ENCODE measurements at regions not wholly inside any gene's neighbourhood (a gene's known extent, or its start where the extent isn't known, plus 50 kb on each side); places are given as distances from the start of the nearest gene placed in this dataset.

DNA sequence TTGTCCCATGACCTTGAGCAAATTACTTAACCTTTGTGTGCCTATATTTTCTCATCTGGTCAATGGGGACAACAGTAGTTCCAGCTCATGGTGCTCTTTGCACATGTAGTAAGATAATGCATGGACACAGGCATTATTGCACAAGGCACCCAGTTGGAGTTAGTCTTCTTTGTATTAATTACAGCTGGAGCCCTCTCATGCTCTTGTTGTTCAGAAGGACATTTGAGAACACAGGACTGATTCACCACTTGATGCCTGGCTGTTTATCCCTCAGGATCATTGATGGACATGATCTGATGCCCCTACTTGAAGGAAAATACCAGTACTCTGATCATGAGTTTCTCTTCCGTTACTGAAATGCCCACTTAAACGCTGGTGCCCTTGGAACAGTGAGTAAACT, 1068.6 kb downstream of the NLGN4Y start:
- intact Hi-C loops (cut with DNase I), result no loop called here
- DNase-seq, result no peak
- ATAC-seq, result no peak

DNA sequence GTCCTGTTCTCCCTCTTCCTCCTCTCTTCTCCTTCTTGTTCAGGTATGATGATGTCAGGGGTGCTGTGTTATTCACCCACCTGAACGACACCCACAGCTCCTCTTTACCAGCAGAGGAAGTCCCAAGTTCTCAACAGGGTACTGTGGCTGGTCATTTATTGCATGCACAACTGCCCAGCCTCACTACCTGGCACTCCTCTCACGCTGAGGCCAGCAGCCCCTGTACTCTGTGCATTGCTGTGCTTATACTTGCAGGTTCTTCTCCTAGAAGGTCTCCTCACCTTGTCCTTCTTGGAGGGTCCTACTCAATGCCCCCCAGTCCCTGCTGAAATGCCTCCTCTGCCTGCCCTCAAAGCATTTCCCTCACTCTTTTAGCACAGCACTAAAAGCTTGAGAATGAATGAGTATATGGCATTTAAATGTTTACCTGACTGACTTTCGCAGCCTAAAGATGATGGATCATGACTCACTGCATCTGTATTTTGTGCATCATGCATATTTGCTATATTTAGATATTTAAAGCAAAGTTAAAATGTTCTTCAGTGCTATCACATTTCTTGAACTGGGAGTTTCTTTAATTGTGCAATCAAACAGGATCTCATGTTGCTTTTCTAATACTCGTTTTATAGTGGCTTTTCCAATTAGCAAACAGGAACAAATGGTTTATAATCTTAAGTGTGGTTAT, 1069.3 kb downstream of the NLGN4Y start:
- DNase-seq, result no peak

DNA sequence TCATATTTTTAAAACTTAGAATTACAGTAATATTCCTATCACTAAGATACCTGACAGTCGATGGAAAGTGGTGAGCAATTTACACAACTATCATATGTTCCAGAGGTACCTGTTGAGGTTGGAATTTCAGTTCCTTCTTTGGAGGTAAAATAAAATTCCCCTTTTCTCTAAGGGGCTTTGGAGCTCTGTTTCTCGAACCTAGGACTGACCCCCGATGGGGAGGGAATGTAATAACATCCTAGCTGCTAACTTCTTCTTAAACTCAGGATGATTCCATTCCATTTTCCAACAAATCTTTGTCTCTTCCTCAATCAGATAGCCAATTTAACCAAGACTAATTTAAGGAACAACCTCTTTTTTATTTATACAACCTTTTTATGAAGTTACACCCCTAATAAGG, 1069.8 kb downstream of the NLGN4Y start:
- no peak for ATAC-seq
- intact Hi-C loops (cut with DNase I), result no loop called here
- DNase-seq, result no peak

More for the DNA sequence above, 1069.3 kb downstream of the NLGN4Y start:
- peak in 1 of 2 donors; percentile 41 for ATAC-seq
- intact Hi-C loops (cut with DNase I), result no loop called here

GRCh38 chrY:15600565-15600964, 1076.2 kb downstream of the NLGN4Y start:
- ATAC-seq (no peak), DNase-seq (no peak)
- intact Hi-C loops (cut with DNase I), result no loop called here

- no peak for ATAC-seq
- no peak for DNase-seq
- intact Hi-C loops (cut with DNase I), result no loop called here
Observed at GRCh38 chrY:15624370-15624769, 1100.0 kb downstream of the NLGN4Y start.

DNA sequence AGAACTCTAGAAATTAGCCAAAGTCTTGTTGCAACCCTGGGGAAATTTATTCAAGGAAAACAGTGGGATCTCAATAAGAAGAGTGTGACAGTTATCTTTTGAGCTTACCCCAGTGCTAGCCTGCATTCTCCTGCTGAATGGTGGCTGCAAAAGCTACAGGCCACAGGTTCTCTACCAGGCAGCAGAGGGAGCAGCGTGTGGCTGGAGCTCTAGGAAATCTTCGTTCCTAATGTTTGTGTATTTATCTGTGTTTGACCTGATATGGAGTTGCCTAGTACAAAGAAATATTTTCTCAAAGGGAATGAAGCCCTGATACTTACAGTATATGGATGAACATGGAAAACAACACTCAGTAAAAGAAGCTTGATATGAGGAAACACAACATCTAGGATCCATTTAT, 1100.6 kb downstream of the NLGN4Y start:
- DNase-seq, result no peak
- no peak for ATAC-seq
- intact Hi-C loops (cut with DNase I), result no loop called here

DNA sequence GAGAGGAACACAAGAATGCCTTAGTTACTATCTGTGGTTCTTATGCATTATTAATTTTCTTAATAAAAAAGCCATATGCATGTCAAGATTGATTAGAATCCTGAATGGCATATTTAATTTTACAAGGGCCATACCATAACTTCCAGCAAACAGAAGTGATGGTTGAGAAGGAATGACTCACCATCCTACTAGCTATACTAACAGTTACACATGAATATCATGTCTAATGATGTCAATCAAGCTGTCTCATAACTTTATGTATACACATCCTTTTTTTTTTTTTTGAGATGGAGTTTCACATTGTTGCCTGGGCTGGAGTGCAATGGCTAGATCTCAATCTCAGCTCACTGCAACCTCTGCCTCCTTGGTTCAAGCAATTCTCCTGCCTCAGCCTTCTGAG, 1123.9 kb downstream of the NLGN4Y start:
- ATAC-seq, result no peak
- intact Hi-C loops (cut with DNase I), result no loop called here
- DNase-seq, result no peak

- ATAC-seq (no peak), DNase-seq (no peak)
- intact Hi-C loops (cut with DNase I), result no loop called here
Observed at GRCh38 chrY:15650056-15650455, 1125.7 kb downstream of the NLGN4Y start.

- intact Hi-C loops (cut with DNase I), result no loop called here
- ATAC-seq, result no peak
- DNase-seq, result no peak
Observed at GRCh38 chrY:15688531-15688930, 1164.2 kb downstream of the NLGN4Y start.

DNA sequence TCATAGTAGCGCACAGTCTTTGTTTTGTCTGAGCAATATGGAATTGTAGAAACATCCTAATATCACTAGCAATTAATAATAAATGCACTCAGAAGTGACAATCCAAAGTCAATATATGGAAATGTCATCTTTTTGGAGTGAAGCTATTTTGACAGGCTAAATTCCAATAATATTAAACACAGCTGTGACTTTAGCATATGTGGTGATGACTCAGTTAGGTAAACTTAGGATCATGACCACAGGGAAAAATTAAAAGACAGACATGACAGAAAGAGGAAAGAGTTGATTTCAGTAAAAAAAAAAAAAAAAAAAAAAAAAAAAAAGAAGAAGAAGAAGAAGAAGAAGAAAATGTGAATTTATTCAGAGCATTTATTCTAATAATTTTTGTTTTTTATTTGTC, 1165.7 kb downstream of the NLGN4Y start:
- intact Hi-C loops (cut with DNase I), result no loop called here
- ATAC-seq (no peak), DNase-seq (no peak)

- ATAC-seq (no peak), DNase-seq (no peak)
- intact Hi-C loops (cut with DNase I), result no loop called here
Observed at GRCh38 chrY:15702131-15702530, 1177.8 kb downstream of the NLGN4Y start.

- no peak for ATAC-seq
- intact Hi-C loops (cut with DNase I), result no loop called here
- no peak for DNase-seq
Observed at GRCh38 chrY:15704906-15705305, 1180.6 kb downstream of the NLGN4Y start.

DNA sequence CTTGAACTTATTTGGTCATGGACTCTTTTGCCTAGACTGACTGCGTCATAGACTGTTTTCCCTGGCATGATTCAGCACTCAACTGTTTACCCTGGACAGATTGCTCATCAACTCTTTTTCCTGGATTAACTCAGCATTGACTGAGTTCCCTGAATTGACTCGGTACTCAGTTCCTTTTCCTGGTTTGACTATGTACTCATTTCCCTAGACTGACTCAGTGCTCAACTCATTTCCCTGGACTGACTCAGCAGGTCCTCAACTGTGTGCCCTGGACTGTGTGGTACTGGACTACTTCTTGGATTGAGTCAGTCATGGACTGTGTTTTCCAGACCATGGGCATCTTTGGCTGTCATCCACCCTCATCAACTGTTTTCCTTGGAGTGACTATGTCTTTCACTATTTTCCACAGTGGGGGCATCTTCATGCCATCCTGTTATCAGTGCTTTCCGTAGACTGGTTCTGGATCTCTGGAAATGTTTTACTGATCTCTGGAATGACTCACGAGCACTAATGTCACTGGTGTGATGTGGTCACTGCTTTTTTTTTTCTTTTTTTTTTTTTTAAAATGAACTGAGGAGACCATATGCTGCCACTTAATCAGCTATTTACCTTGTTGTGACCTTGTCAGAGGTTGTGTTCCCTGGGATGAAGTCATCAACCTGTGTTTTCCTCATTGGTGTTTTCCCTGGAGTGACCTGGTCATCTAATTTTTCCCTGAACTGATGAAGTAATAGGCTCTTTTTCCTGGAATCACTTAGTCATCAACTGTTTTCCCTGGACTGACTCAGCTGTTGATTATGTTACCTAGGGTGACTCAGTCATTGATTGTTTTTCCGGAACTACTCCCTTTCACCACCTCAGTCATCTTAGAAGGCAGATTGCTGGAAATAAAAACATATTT, 1225.5 kb downstream of the NLGN4Y start:
- DNase-seq, result no peak
- intact Hi-C loops (cut with DNase I), result no loop called here
- ATAC-seq, result peak in 1 of 2 donors; percentile 95

GRCh38 chrY:15751001-15751400, 1226.7 kb downstream of the NLGN4Y start:
- intact Hi-C loops (cut with DNase I), result no loop called here
- no peak for DNase-seq
- ATAC-seq, result no peak

- ATAC-seq (no peak), DNase-seq (no peak)
- intact Hi-C loops (cut with DNase I), result no loop called here
Observed at GRCh38 chrY:15756266-15756665, 1231.9 kb downstream of the NLGN4Y start.

- intact Hi-C loops (cut with DNase I), result no loop called here
- ATAC-seq, result no peak
- no peak for DNase-seq
Observed at GRCh38 chrY:15773579-15773978, 1249.2 kb downstream of the NLGN4Y start.

DNA sequence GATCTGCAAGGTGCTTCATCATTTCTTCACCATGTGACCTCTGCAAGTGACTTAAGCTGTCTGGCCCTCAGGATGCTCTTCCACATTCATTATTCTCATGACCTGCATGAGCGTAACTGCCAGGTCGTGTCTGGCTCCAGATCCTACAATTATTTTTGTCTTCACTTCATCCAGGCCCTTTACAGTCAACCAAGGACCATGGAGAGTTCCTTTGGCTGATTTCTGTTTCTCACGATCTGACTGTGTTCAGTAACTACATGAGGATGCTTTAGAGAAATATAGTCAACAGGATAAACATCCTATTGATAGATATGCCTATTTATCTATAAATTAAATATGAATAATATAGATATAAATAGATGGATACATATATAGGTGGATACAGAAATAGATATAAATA, 1251.6 kb downstream of the NLGN4Y start:
- ATAC-seq (no peak), DNase-seq (no peak)
- intact Hi-C loops (cut with DNase I), result no loop called here

GRCh38 chrY:15779891-15780290, 1255.6 kb downstream of the NLGN4Y start:
- ATAC-seq (no peak), DNase-seq (no peak)
- intact Hi-C loops (cut with DNase I), result no loop called here

- intact Hi-C loops (cut with DNase I), result no loop called here
- ATAC-seq, result no peak
Observed at GRCh38 chrY:15800021-15800420, 1275.7 kb downstream of the NLGN4Y start.

DNA sequence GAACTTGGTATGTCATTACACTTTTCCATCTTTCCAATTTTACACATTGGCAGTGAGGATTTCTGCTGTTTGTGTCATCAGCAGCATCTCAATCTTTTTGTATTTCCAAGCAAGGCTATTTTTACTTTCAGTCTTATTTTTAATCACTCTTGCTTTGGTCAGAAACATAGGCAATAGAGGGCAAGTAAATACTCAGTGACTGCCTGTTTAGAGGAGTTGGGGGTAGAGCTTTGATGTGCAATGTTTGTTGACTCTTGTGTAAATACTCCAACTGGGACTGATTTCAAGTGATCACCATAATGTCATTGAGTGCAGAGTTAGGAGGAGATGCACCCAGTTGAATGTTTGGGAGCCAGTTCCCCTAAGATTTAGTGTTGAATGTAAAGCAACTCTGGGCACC, 1281.7 kb downstream of the NLGN4Y start:
- DNase-seq (no peak), ATAC-seq (no peak)
- intact Hi-C loops (cut with DNase I), result no loop called here

More at GRCh38 chrY:15800021-15800420, 1275.7 kb downstream of the NLGN4Y start:
- DNase-seq, result no peak

- intact Hi-C loops (cut with DNase I), result no loop called here
- no peak for ATAC-seq
- no peak for DNase-seq
Observed at GRCh38 chrY:15814241-15814640, 1289.9 kb downstream of the NLGN4Y start.

All from left cardiac atrium (tissue), 4 donors.